Stimulated activated naive CD8-positive, alpha-beta T cell treated with anti-CD3 and anti-CD28 coated beads, Interleukin-15, Interleukin-2, amounts not matched to agents 100 ng/mL and 50 ng/mL, for 24 hours (primary cell): ENCODE measurements at regions not wholly inside any gene's neighbourhood (a gene's known extent, or its start where the extent isn't known, plus 50 kb on each side); places are given as distances from the start of the nearest gene placed in this dataset.
"Not testable (repeated sequence)": the region's sequence is repeated elsewhere in the genome, so short reads cannot be mapped to it uniquely, and the experiment has no call there.

Experiments used
- H3K27ac Mint-ChIP-seq: one replicate; pipeline ENCODE4 v1.8.0; 2021; ENCODE audit warnings: mild to moderate bottlenecking, mixed read lengths
- H3K27me3 Mint-ChIP-seq: one replicate; pipeline ENCODE4 v1.8.0; 2021; ENCODE audit warnings: mixed read lengths
- H3K36me3 Mint-ChIP-seq: one replicate; pipeline ENCODE4 v1.8.0; 2021; ENCODE audit warnings: low read depth, mixed read lengths
- H3K4me1 Mint-ChIP-seq: one replicate; pipeline ENCODE4 v1.8.0; 2021; ENCODE audit warnings: low read depth, mixed read lengths
- H3K4me3 Mint-ChIP-seq: one replicate; pipeline ENCODE4 v1.8.0; 2021; ENCODE audit warnings: mild to moderate bottlenecking, mixed read lengths
- H3K9me3 Mint-ChIP-seq: one replicate; pipeline ENCODE4 v1.8.0; 2021; ENCODE audit warnings: mixed read lengths

DNA sequence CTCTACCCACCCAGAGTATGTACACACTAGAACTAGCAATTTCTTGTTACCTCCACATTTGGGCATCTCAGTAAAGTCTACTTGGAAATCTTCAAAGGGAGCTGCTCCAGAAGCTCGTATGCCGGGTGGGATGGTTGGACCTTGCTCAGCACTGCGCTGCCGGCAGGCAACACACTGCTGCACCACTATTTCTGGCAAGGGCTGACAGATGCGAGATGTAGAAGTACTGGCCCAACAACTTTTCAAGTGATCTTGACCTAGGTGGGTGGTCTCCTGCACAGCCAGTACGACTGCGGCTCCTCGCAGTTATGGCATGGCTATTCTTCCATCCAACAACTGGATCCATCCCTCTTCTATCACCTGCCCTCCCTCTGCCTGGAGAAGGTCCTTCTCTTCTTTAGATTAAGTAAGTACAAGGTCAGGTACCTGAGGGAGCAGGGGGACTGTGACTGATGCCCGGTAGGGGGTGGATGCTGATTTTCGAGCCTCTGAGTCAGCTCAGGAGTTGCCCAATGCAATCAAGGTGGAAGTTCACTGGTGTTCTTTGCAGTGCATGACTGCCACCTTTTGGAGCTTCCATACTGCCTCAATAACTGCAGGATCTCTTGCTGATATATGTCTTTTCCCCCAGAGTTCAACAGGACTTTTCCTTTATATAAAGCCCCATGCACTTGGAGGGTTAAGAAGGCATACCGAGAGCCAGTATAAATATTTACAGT is 100.4 kb upstream of the SLC1A4 start:
- Mint-ChIP-seq H3K4me3 (no peak overlapping the region), H3K4me1 (no peaks in the 10 kb centered on the region), H3K27me3 (peaks cover 12% of the 10 kb centered on the region), H3K27ac (no peak overlapping the region), H3K9me3 (no peaks in the 10 kb centered on the region), H3K36me3 (no peaks in the 10 kb centered on the region)

DNA sequence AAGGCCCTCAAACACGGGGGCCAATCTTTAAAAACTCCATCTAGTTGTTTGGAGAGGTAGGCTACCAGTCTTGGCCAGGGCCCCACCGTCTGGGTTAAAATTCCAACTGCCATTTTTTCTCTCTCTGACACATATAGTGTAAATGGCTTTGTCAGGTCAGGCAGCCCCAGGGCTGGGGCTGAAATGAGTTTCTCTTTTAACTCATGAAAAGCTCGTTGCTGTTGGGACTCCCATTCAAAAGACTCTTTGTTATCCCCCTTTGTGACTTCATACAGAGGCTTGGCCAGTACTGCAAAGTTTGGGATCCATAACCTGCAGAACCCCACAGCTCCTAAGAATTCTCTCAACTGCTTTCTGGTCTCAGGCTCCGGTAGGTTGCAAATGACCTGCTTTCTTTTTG is 99.4 kb upstream of the SLC1A4 start:
- Mint-ChIP-seq H3K27me3 (peaks cover 12% of the 10 kb centered on the region), H3K27ac (no peak overlapping the region), H3K4me3 (no peak overlapping the region), H3K36me3 (no peaks in the 10 kb centered on the region), H3K4me1 (no peaks in the 10 kb centered on the region), H3K9me3 (no peaks in the 10 kb centered on the region)

- H3K27me3 Mint-ChIP-seq = peaks cover 12% of the 10 kb centered on the region
- H3K36me3 Mint-ChIP-seq, H3K4me3 Mint-ChIP-seq, H3K9me3 Mint-ChIP-seq, H3K27ac Mint-ChIP-seq, H3K4me1 Mint-ChIP-seq: not testable (repeated sequence)
Observed at GRCh38 chr2:64896572-64896971, 92.6 kb upstream of the SLC1A4 start.

GRCh38 chr2:64899081-64899865 is 89.9 kb upstream of the SLC1A4 start:
- no peak overlapping the region for H3K4me3 Mint-ChIP-seq
- peaks cover 10% of the 10 kb centered on the region for H3K27me3 Mint-ChIP-seq
- no peak overlapping the region for H3K27ac Mint-ChIP-seq
- H3K9me3 Mint-ChIP-seq = peaks cover 2% of the 10 kb centered on the region
- peaks cover 4% of the 10 kb centered on the region for H3K4me1 Mint-ChIP-seq
- H3K36me3 Mint-ChIP-seq = no peaks in the 10 kb centered on the region

- not testable (repeated sequence) for H3K4me3 Mint-ChIP-seq, H3K27me3 Mint-ChIP-seq, H3K9me3 Mint-ChIP-seq, H3K27ac Mint-ChIP-seq, H3K4me1 Mint-ChIP-seq, H3K36me3 Mint-ChIP-seq
Observed at GRCh38 chr2:64899876-64900275, 89.3 kb upstream of the SLC1A4 start.

- Mint-ChIP-seq H3K4me1 (no peaks in the 10 kb centered on the region), H3K27me3 (peaks cover 10% of the 10 kb centered on the region), H3K4me3 (no peak overlapping the region), H3K9me3 (no peaks in the 10 kb centered on the region), H3K27ac (no peak overlapping the region), H3K36me3 (no peaks in the 10 kb centered on the region)
Observed at GRCh38 chr2:64904413-64905329, 84.5 kb upstream of the SLC1A4 start.

DNA sequence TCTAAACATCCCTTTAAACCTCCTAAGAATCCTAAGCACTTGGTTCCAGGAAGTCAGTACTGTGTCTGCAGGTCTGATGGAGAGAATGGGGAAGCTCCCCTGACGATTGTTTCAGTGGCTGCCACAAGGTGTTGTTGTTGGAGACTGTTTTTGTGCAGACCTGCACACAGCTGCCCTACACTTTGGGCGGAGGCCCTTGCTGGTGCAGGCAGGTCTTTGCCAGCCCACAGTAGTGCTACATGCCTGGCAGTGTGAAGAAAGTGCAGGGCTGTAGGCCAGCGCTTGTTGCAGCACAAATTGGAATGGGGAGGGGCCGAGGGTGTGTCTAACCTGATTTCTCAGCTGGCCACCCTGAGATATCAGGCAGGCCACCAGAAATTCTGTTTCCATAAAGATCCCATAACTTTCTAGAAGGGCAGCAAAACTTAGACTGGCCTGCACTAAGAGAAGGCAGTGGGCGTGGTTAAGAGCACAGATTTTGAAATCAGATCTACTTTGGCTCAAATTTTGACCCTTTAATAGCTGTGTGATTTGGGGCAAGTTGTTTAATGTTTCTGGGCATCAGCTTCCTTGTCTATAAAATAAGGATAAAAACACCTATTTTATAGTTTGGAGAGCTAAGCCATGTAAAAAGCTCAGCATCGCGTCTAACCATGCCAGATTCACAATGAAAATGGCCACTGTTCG is 83.7 kb upstream of the SLC1A4 start:
- peaks cover under 1% of the 10 kb centered on the region for H3K4me1 Mint-ChIP-seq
- no peak overlapping the region for H3K27ac Mint-ChIP-seq
- H3K4me3 Mint-ChIP-seq = no peak overlapping the region
- H3K36me3 Mint-ChIP-seq = no peaks in the 10 kb centered on the region
- peaks cover 10% of the 10 kb centered on the region for H3K27me3 Mint-ChIP-seq
- no peaks in the 10 kb centered on the region for H3K9me3 Mint-ChIP-seq

- Mint-ChIP-seq H3K27ac (no peak overlapping the region), H3K36me3 (no peaks in the 10 kb centered on the region), H3K9me3 (no peaks in the 10 kb centered on the region), H3K4me1 (peaks cover 10% of the 10 kb centered on the region), H3K27me3 (peaks cover 10% of the 10 kb centered on the region), H3K4me3 (no peak overlapping the region)
Observed at GRCh38 chr2:64906853-64907536, 82.2 kb upstream of the SLC1A4 start.

DNA sequence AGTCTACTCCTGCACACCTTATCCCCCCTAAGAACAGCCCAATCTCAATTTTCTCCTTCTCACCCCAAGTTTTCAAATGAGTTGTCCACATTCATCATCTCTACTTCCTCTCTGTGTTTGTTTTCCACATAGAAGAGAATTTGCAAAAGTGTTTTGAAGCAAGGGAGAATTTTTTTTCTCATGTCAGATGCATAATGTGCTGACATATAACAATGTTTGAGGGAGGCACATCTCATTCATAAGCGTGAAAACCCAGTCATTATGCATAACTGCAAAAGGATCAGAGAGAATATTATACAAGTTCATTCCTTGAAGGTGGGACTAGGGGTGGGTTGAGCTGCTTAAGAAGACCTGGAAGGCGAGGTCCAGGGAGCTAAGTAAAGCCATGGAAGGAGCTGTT is 80.8 kb upstream of the SLC1A4 start:
- no peaks in the 10 kb centered on the region for H3K36me3 Mint-ChIP-seq
- peaks cover 15% of the 10 kb centered on the region for H3K4me1 Mint-ChIP-seq
- H3K27ac Mint-ChIP-seq = no peak overlapping the region
- H3K27me3 Mint-ChIP-seq = peaks cover 4% of the 10 kb centered on the region
- H3K4me3 Mint-ChIP-seq = no peak overlapping the region
- H3K9me3 Mint-ChIP-seq = no peaks in the 10 kb centered on the region

- Mint-ChIP-seq H3K27me3 (no peaks in the 10 kb centered on the region), H3K4me3 (no peak overlapping the region), H3K9me3 (no peaks in the 10 kb centered on the region), H3K36me3 (no peaks in the 10 kb centered on the region), H3K27ac (peak overlapping the region; percentile 59), H3K4me1 (peaks cover 16% of the 10 kb centered on the region)
Observed at GRCh38 chr2:64910523-64910922, 78.7 kb upstream of the SLC1A4 start.

GRCh38 chr2:64910972-64911433 is 78.2 kb upstream of the SLC1A4 start:
- H3K4me1 Mint-ChIP-seq = peaks cover 16% of the 10 kb centered on the region
- H3K27me3 Mint-ChIP-seq = no peaks in the 10 kb centered on the region
- peak overlapping the region; percentile 59 for H3K27ac Mint-ChIP-seq
- no peaks in the 10 kb centered on the region for H3K9me3 Mint-ChIP-seq
- H3K36me3 Mint-ChIP-seq = no peaks in the 10 kb centered on the region
- no peak overlapping the region for H3K4me3 Mint-ChIP-seq

DNA sequence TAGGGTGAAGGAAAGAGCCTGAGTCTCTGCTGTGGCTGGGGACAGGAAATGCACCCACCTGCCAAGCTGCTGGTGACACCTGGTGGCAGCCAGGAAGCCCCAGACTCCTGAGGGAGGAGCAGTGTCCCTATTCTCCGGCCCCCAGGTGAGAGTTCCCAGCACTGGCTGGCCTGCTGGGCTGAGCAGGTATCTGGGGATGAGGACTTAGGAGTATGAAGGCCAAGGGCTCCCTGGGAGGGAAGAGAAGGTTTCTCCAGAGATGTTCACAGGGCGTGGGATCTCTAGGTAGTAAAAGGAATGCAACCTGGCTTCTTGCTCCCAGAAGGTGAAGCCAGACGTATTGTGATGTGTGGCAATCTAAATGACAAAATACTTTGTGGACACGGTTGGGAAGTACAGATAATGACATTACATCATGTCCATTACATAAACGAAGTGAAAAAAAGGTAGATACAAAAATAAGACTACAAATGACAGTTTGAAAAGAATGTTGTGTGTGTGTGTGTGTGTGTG is 75.8 kb upstream of the SLC1A4 start:
- Mint-ChIP-seq H3K27me3 (no peaks in the 10 kb centered on the region), H3K27ac (no peak overlapping the region), H3K4me3 (no peak overlapping the region), H3K36me3 (no peaks in the 10 kb centered on the region), H3K4me1 (peaks cover 25% of the 10 kb centered on the region), H3K9me3 (no peaks in the 10 kb centered on the region)

GRCh38 chr2:64914247-64914646 is 75.0 kb upstream of the SLC1A4 start:
- peaks cover 33% of the 10 kb centered on the region for H3K4me1 Mint-ChIP-seq
- H3K9me3 Mint-ChIP-seq = no peaks in the 10 kb centered on the region
- no peak overlapping the region for H3K4me3 Mint-ChIP-seq
- no peaks in the 10 kb centered on the region for H3K36me3 Mint-ChIP-seq
- no peak overlapping the region for H3K27ac Mint-ChIP-seq
- no peaks in the 10 kb centered on the region for H3K27me3 Mint-ChIP-seq
